ENCODE measurements at regions not wholly inside any gene's neighbourhood (a gene's known extent, or its start where the extent isn't known, plus 50 kb on each side); places are given as distances from the start of the nearest gene placed in this dataset.
"Not testable (repeated sequence)": the region's sequence is repeated elsewhere in the genome, so short reads cannot be mapped to it uniquely, and the experiment has no call there.

DNA sequence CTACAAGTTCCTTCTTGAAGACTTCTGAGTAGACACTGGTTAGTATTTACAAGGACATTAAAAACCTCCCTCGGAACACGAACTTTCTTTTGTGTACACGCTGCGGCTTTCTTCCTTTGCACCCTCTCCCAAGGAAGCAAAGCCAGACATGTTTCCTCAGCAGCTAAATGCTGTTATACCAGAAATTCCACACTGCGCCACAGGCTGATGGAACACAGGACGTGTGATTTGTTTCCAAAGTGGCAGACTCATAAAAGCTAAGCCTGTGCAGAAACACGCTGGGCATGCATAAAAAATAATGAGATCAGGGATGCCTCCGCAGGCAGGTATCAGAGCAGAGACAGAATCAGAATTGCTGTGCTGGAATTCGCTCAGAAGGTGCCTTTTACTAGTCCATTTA is 73.0 kb upstream of the RGPD5 start:
- H4K12ac ChIP-seq (ENCODE audit: low read depth, low read length) = no peak overlapping the region
- H3K79me2 ChIP-seq (ENCODE audit: control insufficient read depth, insufficient read depth, low read length, poor library complexity) = no peaks in the 10 kb centered on the region
- no peak overlapping the region for H3K4me3 ChIP-seq (ENCODE audit: low read depth, low read length)
- no peak overlapping the region for H2BK120ac ChIP-seq (ENCODE audit: insufficient read depth, low read length, poor library complexity)
- H3K4me1 ChIP-seq (ENCODE audit: control insufficient read depth in 1 of 2, insufficient read depth in 2 of 2, low read length in 2 of 2) = peaks cover 2 to 6% of the 10 kb centered on the region in 2 experiments
- no peak overlapping the region for H2AFZ ChIP-seq (ENCODE audit: insufficient read depth, low read length, poor library complexity)
- H2BK12ac ChIP-seq (ENCODE audit: low read length) = no peak overlapping the region
- H3K79me1 ChIP-seq (ENCODE audit: low read length) = no peaks in the 10 kb centered on the region
- no peak overlapping the region for H3K4me2 ChIP-seq (ENCODE audit: low read length)
- H3K14ac ChIP-seq (ENCODE audit: low read length) = no peak overlapping the region
- no peak overlapping the region for H3K4ac ChIP-seq (ENCODE audit: low read depth, low read length)
- no peak overlapping the region for H3K18ac ChIP-seq (ENCODE audit: low read length)
- H2AK5ac ChIP-seq (ENCODE audit: low read length) = no peak overlapping the region
- no peak overlapping the region for H3K27ac ChIP-seq (ENCODE audit: low read depth, low read length)
- H4K91ac ChIP-seq (ENCODE audit: low read depth, low read length) = no peak overlapping the region
- H2BK5ac ChIP-seq (ENCODE audit: low read depth, low read length, poor library complexity) = no peak overlapping the region
- H3K9me3 ChIP-seq (ENCODE audit: insufficient read depth, low read depth, low read length) = no peaks in the 10 kb centered on the region
- DNase-seq = no peak
- no peak overlapping the region for H4K8ac ChIP-seq (ENCODE audit: low read depth, low read length)
- H3K36me3 ChIP-seq (ENCODE audit: control insufficient read depth in 1 of 2, insufficient read depth in 2 of 2, low read length in 2 of 2) = no peaks in the 10 kb centered on the region
- no peaks in the 10 kb centered on the region for H3K27me3 ChIP-seq (ENCODE audit: insufficient read depth, low read length)
- no CpG with 5 or more reads among the region's 9 CpGs for WGBS (ENCODE audit: extremely low coverage, insufficient coverage, insufficient read length)
- H3K9ac ChIP-seq (ENCODE audit: low read length) = no peak overlapping the region
- no peak overlapping the region for H3K23ac ChIP-seq (ENCODE audit: low read length)

DNA sequence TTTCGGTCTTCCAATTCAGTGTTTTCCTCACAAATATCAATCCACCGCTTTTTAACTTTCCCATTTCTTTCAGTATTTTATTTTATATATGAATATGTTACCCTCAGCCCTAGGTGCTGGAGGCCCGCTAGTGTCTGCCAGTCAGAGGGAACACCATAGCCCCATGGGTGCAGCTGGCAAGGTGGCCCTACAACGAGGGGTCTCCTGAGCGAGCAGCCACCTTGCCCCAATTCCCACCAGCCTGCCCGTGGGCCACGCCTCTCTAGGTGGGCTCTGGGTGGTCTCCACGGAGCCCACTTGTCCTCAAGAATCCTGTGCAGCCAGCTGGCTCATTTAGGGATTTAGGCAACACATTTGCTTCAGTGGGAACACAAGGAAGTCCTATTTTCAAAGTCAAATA is 72.5 kb upstream of the RGPD5 start:
- Histone ChIP-seq H3K14ac (ENCODE audit: low read length) (no peak overlapping the region), H3K9ac (ENCODE audit: low read length) (no peak overlapping the region), H3K4ac (ENCODE audit: low read depth, low read length) (no peak overlapping the region), H3K79me2 (ENCODE audit: control insufficient read depth, insufficient read depth, low read length, poor library complexity) (no peaks in the 10 kb centered on the region), H3K23ac (ENCODE audit: low read length) (no peak overlapping the region), H3K27me3 (ENCODE audit: insufficient read depth, low read length) (no peaks in the 10 kb centered on the region), H2AFZ (ENCODE audit: insufficient read depth, low read length, poor library complexity) (no peak overlapping the region), H3K4me2 (ENCODE audit: low read length) (no peak overlapping the region), H2AK5ac (ENCODE audit: low read length) (no peak overlapping the region), H2BK12ac (ENCODE audit: low read length) (no peak overlapping the region), H2BK120ac (ENCODE audit: insufficient read depth, low read length, poor library complexity) (no peak overlapping the region), H3K9me3 (ENCODE audit: insufficient read depth, low read depth, low read length) (no peaks in the 10 kb centered on the region), H4K91ac (ENCODE audit: low read depth, low read length) (no peak overlapping the region), H3K4me1 (ENCODE audit: control insufficient read depth in 1 of 2, insufficient read depth in 2 of 2, low read length in 2 of 2) (peaks cover 0 to 3% of the 10 kb centered on the region in 2 experiments), H3K36me3 (ENCODE audit: control insufficient read depth in 1 of 2, insufficient read depth in 2 of 2, low read length in 2 of 2) (no peaks in the 10 kb centered on the region), H3K79me1 (ENCODE audit: low read length) (no peaks in the 10 kb centered on the region), H4K12ac (ENCODE audit: low read depth, low read length) (no peak overlapping the region), H3K4me3 (ENCODE audit: low read depth, low read length) (no peak overlapping the region), H4K8ac (ENCODE audit: low read depth, low read length) (no peak overlapping the region), H3K18ac (ENCODE audit: low read length) (no peak overlapping the region), H3K27ac (ENCODE audit: low read depth, low read length) (no peak overlapping the region), H2BK5ac (ENCODE audit: low read depth, low read length, poor library complexity) (no peak overlapping the region)
- WGBS (ENCODE audit: extremely low coverage, insufficient coverage, insufficient read length) = 100% methylated on average over 1 of the region's 8 CpGs
- DNase-seq = no peak

DNA sequence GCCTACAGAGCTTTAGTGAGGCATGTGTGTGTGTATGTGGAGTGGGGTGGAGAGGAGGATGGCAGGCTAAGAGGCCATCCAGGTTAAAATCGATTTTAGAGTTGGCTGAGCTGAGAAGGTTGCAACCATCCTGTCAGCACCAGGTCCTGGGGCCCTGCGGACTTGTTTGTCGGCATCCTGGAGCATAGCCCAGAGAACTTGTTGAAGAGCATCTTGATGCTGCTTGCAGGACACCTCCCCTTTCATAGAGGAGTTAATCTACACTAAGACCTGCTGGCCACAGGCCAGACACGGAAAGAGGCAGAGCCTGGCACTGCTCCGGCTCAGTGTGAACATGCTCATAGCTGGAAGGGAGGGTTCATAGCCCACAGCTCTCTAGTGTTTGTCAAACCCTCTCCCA is 72.1 kb upstream of the RGPD5 start:
- Histone ChIP-seq H2BK120ac (ENCODE audit: insufficient read depth, low read length, poor library complexity) (no peak overlapping the region), H3K9ac (ENCODE audit: low read length) (no peak overlapping the region), H3K23ac (ENCODE audit: low read length) (no peak overlapping the region), H2AFZ (ENCODE audit: insufficient read depth, low read length, poor library complexity) (no peak overlapping the region), H3K4me2 (ENCODE audit: low read length) (no peak overlapping the region), H2BK12ac (ENCODE audit: low read length) (no peak overlapping the region), H3K27ac (ENCODE audit: low read depth, low read length) (no peak overlapping the region), H3K14ac (ENCODE audit: low read length) (no peak overlapping the region), H3K4me1 (ENCODE audit: control insufficient read depth in 1 of 2, insufficient read depth in 2 of 2, low read length in 2 of 2) (peaks cover 0 to 3% of the 10 kb centered on the region in 2 experiments), H2AK5ac (ENCODE audit: low read length) (no peak overlapping the region), H3K36me3 (ENCODE audit: control insufficient read depth in 1 of 2, insufficient read depth in 2 of 2, low read length in 2 of 2) (no peaks in the 10 kb centered on the region), H4K91ac (ENCODE audit: low read depth, low read length) (no peak overlapping the region), H3K9me3 (ENCODE audit: insufficient read depth, low read depth, low read length) (no peaks in the 10 kb centered on the region), H3K27me3 (ENCODE audit: insufficient read depth, low read length) (no peaks in the 10 kb centered on the region), H3K18ac (ENCODE audit: low read length) (no peak overlapping the region), H3K79me2 (ENCODE audit: control insufficient read depth, insufficient read depth, low read length, poor library complexity) (no peaks in the 10 kb centered on the region), H4K12ac (ENCODE audit: low read depth, low read length) (no peak overlapping the region), H3K4me3 (ENCODE audit: low read depth, low read length) (no peak overlapping the region), H2BK5ac (ENCODE audit: low read depth, low read length, poor library complexity) (no peak overlapping the region), H3K79me1 (ENCODE audit: low read length) (no peaks in the 10 kb centered on the region), H4K8ac (ENCODE audit: low read depth, low read length) (no peak overlapping the region), H3K4ac (ENCODE audit: low read depth, low read length) (no peak overlapping the region)
- DNase-seq = no peak
- WGBS (ENCODE audit: extremely low coverage, insufficient coverage, insufficient read length) = no CpG with 5 or more reads among the region's 5 CpGs

DNA sequence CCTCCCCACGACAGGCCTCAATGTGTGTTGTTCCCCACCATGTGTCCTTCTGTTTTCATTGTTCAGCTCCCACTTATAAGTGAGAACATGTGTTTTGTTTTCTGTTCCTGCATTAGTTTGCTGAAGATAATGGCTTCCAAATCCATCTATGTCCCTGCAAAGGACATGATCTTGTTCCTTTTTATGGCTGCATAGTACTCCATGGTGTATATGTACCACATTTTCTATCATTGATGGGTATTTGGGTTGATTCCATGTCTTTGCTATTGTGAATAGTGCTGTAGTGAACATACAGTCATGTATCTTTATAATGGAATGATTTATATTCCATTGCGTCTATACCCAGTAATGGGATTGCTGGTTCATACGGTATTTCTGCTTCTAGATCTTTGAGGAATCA is 71.5 kb upstream of the RGPD5 start:
- H3K27ac ChIP-seq (ENCODE audit: low read depth, low read length); H3K36me3 ChIP-seq (ENCODE audit: control insufficient read depth in 1 of 2, insufficient read depth in 2 of 2, low read length in 2 of 2); H2AK5ac ChIP-seq (ENCODE audit: low read length); H4K12ac ChIP-seq (ENCODE audit: low read depth, low read length); H3K4me2 ChIP-seq (ENCODE audit: low read length); H3K4ac ChIP-seq (ENCODE audit: low read depth, low read length); H3K23ac ChIP-seq (ENCODE audit: low read length); H3K9me3 ChIP-seq (ENCODE audit: insufficient read depth, low read depth, low read length); H3K79me1 ChIP-seq (ENCODE audit: low read length); H3K14ac ChIP-seq (ENCODE audit: low read length); H3K79me2 ChIP-seq (ENCODE audit: control insufficient read depth, insufficient read depth, low read length, poor library complexity); H3K4me1 ChIP-seq (ENCODE audit: control insufficient read depth in 1 of 2, insufficient read depth in 2 of 2, low read length in 2 of 2); H4K91ac ChIP-seq (ENCODE audit: low read depth, low read length); H3K9ac ChIP-seq (ENCODE audit: low read length); H4K8ac ChIP-seq (ENCODE audit: low read depth, low read length); H2BK120ac ChIP-seq (ENCODE audit: insufficient read depth, low read length, poor library complexity); H2BK12ac ChIP-seq (ENCODE audit: low read length); H2AFZ ChIP-seq (ENCODE audit: insufficient read depth, low read length, poor library complexity); H3K4me3 ChIP-seq (ENCODE audit: low read depth, low read length); H3K18ac ChIP-seq (ENCODE audit: low read length); DNase-seq; H3K27me3 ChIP-seq (ENCODE audit: insufficient read depth, low read length); H2BK5ac ChIP-seq (ENCODE audit: low read depth, low read length, poor library complexity): not testable (repeated sequence)
- WGBS (ENCODE audit: extremely low coverage, insufficient coverage, insufficient read length) = no CpG with 5 or more reads among the region's 3 CpGs

All from trophoblast cell (in vitro differentiated cells and primary cell).